HG02763 (cell line): ENCODE measurements at regions not wholly inside any gene's neighbourhood (a gene's known extent, or its start where the extent isn't known, plus 50 kb on each side); places are given as distances from the start of the nearest gene placed in this dataset.

Experiments
- ATAC-seq: cut with Tn5 transposase; IDR thresholded peaks from one replicate; pipeline ENCODE4 v1.9.1; 2021; ENCODE audit warnings: mild to moderate bottlenecking, moderate library complexity; ENCODE audit not compliant: unreplicated experiment

GRCh38 chr2:186274936-186275575 lies 211.0 kb upstream of the ZC3H15 start:
- no peak for ATAC-seq

GRCh38 chr2:186276909-186277308 lies 209.2 kb upstream of the ZC3H15 start:
- ATAC-seq, result no peak

GRCh38 chr2:186281726-186282125 lies 204.3 kb upstream of the ZC3H15 start:
- ATAC-seq, result no peak

GRCh38 chr2:186294248-186294888 lies 191.7 kb upstream of the ZC3H15 start:
- ATAC-seq, result no peak

- no peak for ATAC-seq
Measured at GRCh38 chr2:186299610-186300009, 186.4 kb upstream of the ZC3H15 start.

- no peak for ATAC-seq
Measured at GRCh38 chr2:186302263-186302662, 183.8 kb upstream of the ZC3H15 start.

- ATAC-seq, result no peak
Measured at GRCh38 chr2:186303091-186303490, 183.0 kb upstream of the ZC3H15 start.

GRCh38 chr2:186304064-186304463 lies 182.0 kb upstream of the ZC3H15 start:
- no peak for ATAC-seq

- ATAC-seq, result no peak
Measured at GRCh38 chr2:186306754-186307153, 179.3 kb upstream of the ZC3H15 start.

- peak; percentile 64 for ATAC-seq
Measured at GRCh38 chr2:186307871-186308270, 178.2 kb upstream of the ZC3H15 start.

- ATAC-seq, result no peak
Measured at GRCh38 chr2:186308347-186308746, 177.7 kb upstream of the ZC3H15 start.

GRCh38 chr2:186309901-186310300 lies 176.2 kb upstream of the ZC3H15 start:
- no peak for ATAC-seq

GRCh38 chr2:186319105-186319504 lies 167.0 kb upstream of the ZC3H15 start:
- no peak for ATAC-seq

- ATAC-seq, result no peak
Measured at GRCh38 chr2:186325827-186326535, 160.1 kb upstream of the ZC3H15 start.

GRCh38 chr2:186327251-186327868 lies 158.7 kb upstream of the ZC3H15 start:
- ATAC-seq, result peak; percentile 79

- ATAC-seq, result no peak
Measured at GRCh38 chr2:186328838-186329237, 157.2 kb upstream of the ZC3H15 start.

GRCh38 chr2:186330050-186330449 lies 156.0 kb upstream of the ZC3H15 start:
- ATAC-seq, result no peak

GRCh38 chr2:186339716-186340115 lies 146.3 kb upstream of the ZC3H15 start:
- no peak for ATAC-seq

GRCh38 chr2:186342029-186342428 lies 144.0 kb upstream of the ZC3H15 start:
- no peak for ATAC-seq

GRCh38 chr2:186345745-186346144 lies 140.3 kb upstream of the ZC3H15 start:
- ATAC-seq, result no peak

GRCh38 chr2:186346216-186346615 lies 139.8 kb upstream of the ZC3H15 start:
- no peak for ATAC-seq

GRCh38 chr2:186347472-186347871 lies 138.6 kb upstream of the ZC3H15 start:
- no peak for ATAC-seq
